NCI-H2227 treated with DMSO at 0.1 percent for 48 hours (cell line): ENCODE measurements at regions not wholly inside any gene's neighbourhood (a gene's known extent, or its start where the extent isn't known, plus 50 kb on each side); places are given as distances from the start of the nearest gene placed in this dataset.
"Not testable (repeated sequence)": the region's sequence is repeated elsewhere in the genome, so short reads cannot be mapped to it uniquely, and the experiment has no call there.

Experiments used
- DNase-seq: peaks from one replicate; lab custom pipeline; 2025; lab: John Stamatoyannopoulos, UW

- no peak for DNase-seq
These were observed 128.8 kb upstream of the MAP3K1 start for GRCh38 chr5:56686337-56687195.

GRCh38 chr5:56685503-56686217 lies 129.7 kb upstream of the MAP3K1 start:
- DNase-seq = no peak

- no peak for DNase-seq
These were observed 131.2 kb upstream of the MAP3K1 start for GRCh38 chr5:56684159-56684558.

DNA sequence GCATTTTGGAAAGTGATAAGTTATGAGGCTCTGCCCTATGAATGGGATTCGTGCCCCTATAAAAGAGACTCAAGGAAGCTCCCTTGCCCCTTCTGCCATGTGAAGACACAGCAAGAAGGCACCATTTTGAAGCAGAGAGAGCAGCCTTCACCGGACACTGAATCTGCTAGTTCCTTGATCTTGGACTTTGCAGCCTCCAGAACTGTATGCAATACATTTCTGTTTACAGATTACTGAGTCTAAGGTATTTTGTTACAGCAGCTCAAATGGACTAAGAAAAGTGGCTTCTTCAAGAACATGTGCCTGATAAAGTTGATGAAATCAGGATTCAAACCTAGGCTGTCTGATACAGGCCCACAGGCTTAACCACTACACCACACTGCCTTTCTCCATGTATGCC lies 131.6 kb upstream of the MAP3K1 start:
- DNase-seq = no peak

DNA sequence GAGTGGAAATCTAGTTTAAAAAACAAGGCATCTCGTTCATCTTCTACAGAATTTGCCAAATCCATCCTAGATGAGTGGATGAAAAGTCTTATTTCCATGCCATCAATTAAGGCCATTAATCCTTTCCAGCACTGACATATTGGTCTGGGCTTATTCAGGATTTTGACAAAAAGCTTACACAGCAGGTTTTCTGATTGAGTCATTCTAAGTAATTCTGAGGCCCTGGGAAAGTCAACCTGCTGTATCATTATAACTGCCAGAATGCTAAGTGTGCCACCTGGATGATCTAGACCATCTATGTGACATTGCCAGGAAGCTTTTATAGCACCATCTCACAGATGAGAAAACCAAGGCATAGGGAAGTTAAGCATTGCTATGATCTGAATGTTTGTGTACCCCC lies 132.1 kb upstream of the MAP3K1 start:
- no peak for DNase-seq

GRCh38 chr5:56681346-56681745 lies 134.0 kb upstream of the MAP3K1 start:
- no peak for DNase-seq

DNA sequence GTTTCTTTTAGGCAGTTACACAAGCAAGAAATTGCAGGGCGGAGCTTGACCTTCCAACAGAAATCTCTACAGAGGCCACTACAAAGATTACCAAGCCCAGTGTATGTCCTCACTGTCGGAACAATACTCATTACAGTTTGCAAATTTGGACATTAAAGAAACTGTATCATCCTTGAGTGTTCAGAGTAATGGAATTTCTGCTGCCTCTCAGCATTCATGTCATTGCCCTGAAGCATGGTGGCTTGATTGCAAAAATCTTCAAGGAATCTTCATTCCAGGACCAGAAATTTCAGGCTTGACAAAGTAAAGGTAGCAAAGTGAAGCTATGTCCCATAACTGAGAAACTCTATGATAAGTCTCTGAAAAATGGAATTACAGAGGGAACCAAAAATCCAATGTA lies 134.6 kb upstream of the MAP3K1 start:
- DNase-seq = no peak

DNA sequence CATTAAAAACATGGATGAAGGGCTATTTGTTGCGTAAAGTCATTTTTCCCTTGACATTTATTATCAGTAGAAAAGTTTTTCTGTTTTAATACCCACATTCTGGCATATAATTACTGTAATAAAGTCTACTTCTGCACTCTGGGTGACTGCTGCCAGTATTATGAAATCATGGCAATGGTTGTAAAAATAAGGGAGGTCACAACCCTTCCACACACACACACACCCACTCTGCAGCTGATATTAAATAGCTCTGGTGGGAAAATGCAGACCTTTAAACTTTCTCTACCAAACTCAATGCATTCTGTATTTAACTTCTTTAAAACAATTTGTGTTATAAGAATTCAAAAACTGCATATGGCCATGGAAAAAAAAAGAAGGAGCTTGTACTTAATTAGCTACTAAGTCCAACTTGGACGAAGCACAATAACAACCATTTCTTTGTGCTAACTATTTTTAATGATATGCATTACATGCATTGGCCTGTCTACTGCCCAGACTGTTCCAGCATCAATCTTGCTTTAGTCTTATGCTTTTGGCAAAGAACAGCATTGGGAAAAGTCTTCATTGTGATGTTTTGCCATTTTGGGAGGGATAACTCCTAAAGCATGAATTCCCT lies 137.6 kb upstream of the MAP3K1 start:
- no peak for DNase-seq

- DNase-seq = no peak
These were observed 139.1 kb upstream of the MAP3K1 start for GRCh38 chr5:56676091-56676768.

DNA sequence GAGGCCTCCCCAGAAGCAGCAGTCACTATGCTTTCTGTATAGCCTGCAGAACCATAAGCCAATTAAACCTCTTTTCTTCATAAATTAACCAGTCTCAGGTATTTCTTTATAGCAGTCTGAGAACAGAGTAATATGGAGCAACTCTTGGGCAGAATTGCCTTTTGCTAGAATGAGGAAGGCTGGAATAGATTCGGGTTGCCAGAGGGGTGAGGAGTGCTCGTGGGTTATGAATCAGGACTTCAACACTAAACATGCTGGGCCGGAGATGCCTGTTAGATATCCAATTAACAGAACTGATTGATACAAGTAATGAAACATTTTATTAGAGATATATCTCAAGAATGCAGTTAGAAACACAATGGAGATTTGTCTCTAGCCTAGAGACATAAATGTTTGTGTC lies 140.9 kb upstream of the MAP3K1 start:
- DNase-seq = no peak

- no peak for DNase-seq
These were observed 142.2 kb upstream of the MAP3K1 start for GRCh38 chr5:56673171-56673570.

GRCh38 chr5:56671571-56671970 lies 143.8 kb upstream of the MAP3K1 start:
- DNase-seq = no peak

- DNase-seq = no peak
These were observed 144.4 kb upstream of the MAP3K1 start for GRCh38 chr5:56670916-56671315.

DNA sequence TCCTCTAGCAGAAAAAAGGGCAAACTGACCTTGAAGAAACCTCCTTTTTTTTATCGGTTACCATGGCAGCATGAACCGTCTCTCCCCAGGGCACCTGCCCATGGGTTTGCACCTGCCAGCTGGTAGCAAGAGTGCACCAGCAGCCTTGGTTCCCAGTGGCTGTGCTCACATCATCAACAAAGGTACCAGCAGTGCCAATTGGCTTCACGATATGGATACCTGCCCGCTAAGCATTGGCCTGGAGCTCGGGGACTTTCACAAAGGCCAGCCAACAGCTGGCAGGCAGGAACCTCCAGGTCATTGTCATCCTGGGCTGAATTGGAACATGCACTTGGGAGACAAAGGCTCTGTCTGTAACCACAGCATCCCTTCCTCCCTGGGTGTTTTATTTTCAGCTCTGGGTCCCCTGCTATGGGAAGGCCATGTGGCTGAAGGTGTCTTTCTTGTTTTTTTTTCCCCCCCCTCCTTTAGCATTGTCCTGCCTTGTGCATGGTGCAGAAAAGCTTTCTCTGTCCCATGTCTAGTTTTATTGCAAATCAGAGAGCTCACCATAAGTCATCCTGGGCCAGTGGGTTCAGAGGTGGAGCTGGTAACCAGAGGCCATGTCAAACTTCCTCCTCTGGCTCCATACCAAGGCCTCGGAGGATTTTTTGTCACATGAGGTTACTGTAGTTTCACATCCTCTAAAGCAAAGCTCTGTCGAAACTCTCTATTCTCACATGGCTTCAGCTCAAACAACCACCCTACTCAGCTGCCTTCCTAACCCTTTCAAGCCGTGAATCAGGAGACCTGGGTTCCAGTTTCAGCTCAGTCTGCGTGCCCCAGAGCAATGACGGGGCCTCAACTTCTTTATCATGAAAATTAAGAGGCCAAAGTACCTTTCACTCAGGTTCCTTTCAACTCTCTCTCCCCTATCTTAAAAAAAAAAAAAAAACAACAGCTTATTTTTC lies 145.5 kb upstream of the MAP3K1 start:
- no peak for DNase-seq

- no peak for DNase-seq
These were observed 146.4 kb upstream of the MAP3K1 start for GRCh38 chr5:56668996-56669395.

GRCh38 chr5:56667692-56668091 lies 147.7 kb upstream of the MAP3K1 start:
- DNase-seq = no peak

DNA sequence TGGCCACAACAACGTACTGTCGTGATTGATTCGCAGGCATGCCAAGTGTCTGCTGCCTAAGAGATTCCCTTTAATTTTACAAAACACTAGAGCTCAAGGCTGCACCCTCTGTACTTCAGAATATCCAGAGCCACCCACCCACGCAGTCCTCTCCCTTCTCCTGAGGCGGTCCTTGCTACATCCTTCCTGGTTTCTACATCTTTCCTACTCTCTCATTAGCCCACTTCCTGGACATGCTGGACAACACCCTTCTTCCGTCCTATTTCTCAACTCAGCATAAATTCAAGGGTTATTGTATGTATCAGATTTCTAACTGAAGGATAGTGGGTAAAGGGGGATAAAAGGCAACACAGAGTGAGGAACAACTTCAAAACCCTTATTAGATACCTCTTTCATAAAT lies 148.4 kb upstream of the MAP3K1 start:
- DNase-seq = no peak

- not testable (repeated sequence) for DNase-seq
These were observed 150.2 kb upstream of the MAP3K1 start for GRCh38 chr5:56665117-56665516.

GRCh38 chr5:56664025-56664424 lies 151.3 kb upstream of the MAP3K1 start:
- no peak for DNase-seq

DNA sequence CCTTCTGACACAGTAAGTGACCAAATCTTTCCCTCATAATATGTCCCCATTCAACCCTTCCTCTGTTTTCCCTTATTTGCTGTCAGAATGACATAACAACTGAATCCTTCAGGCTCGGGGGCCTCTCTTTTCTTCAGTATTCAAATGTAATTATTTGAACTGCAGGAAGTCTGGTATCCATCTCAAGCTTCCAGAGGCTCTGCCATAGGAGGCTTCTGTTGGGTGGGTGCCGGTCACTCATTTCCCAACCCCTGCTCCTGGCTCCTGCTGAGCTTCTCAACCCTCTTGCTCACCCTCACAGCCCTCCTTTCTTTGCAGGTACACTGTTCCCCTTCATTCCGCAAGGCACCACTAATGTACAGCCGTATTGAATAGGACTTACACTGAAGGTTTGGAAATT lies 151.8 kb upstream of the MAP3K1 start:
- DNase-seq = no peak

- no peak for DNase-seq
These were observed 152.5 kb upstream of the MAP3K1 start for GRCh38 chr5:56662893-56663292.
